Tibial artery (tissue), 4 donors: ENCODE measurements at regions not wholly inside any gene's neighbourhood (a gene's known extent, or its start where the extent isn't known, plus 50 kb on each side); places are given as distances from the start of the nearest gene placed in this dataset.

ENCODE experiments used
- DNase-seq, 2 donors: peaks; one replicate each; pipeline ENCODE4 v3.0.0-alpha.2; 2019
- H3K27ac ChIP-seq, 2 donors: fragments of 200-600 bp; sonication (generic) in 1 of 2; 1 replicate in 1 of 2; 2 replicates in 1 of 2; pipeline ENCODE4 v1.5.1; 2018 to 2019; ENCODE audit warnings: mild to moderate bottlenecking in 1 of 2
- H3K27me3 ChIP-seq, 2 donors: fragments of 200-600 bp; sonication (generic) in 1 of 2; one replicate each; pipeline versions ENCODE4 v1.5.1 to v1.6.0; 2016 to 2019
- H3K36me3 ChIP-seq, 3 donors: fragments of 200-600 bp; sonication (generic) in 2 of 3; one replicate each; pipeline ENCODE4 v1.5.1; 2016 to 2019; ENCODE audit warnings: mild to moderate bottlenecking in 2 of 3
- H3K4me1 ChIP-seq, 4 donors: fragments of 200-600 bp; sonication (generic) in 2 of 4; 1 replicate in 3 of 4; 2 replicates in 1 of 4; pipeline ENCODE4 v1.5.1; 2016 to 2019
- H3K4me3 ChIP-seq, 2 donors: fragments of 200-600 bp; sonication (generic) in 1 of 2; 1 replicate in 1 of 2; 2 replicates in 1 of 2; pipeline ENCODE4 v1.5.1; 2018 to 2019; ENCODE audit warnings: mild to moderate bottlenecking in 2 of 2
- H3K9me3 ChIP-seq, 3 donors: fragments of 200-600 bp; sonication (generic) in 1 of 3; one replicate each; pipeline ENCODE4 v1.5.1; 2016 to 2019
- CTCF ChIP-seq, 2 experiments: fragments of 200-600 bp in 1 of 2; fragments of 450-650 bp in 1 of 2; IDR thresholded peaks; one replicate each; pipeline ENCODE4 v1.5.1; 2017 to 2019; ENCODE audit warnings: antibody characterized with exemption in 2 of 2, mild to moderate bottlenecking in 1 of 2, moderate library complexity in 1 of 2
- intact Hi-C: fragments of 100-400 bp; cut with DNase I; formaldehyde crosslinking; loops from one replicate; pipeline ENCODE4 v1.15.0; 2023; ENCODE audit warnings: low total_unique reads

DNA sequence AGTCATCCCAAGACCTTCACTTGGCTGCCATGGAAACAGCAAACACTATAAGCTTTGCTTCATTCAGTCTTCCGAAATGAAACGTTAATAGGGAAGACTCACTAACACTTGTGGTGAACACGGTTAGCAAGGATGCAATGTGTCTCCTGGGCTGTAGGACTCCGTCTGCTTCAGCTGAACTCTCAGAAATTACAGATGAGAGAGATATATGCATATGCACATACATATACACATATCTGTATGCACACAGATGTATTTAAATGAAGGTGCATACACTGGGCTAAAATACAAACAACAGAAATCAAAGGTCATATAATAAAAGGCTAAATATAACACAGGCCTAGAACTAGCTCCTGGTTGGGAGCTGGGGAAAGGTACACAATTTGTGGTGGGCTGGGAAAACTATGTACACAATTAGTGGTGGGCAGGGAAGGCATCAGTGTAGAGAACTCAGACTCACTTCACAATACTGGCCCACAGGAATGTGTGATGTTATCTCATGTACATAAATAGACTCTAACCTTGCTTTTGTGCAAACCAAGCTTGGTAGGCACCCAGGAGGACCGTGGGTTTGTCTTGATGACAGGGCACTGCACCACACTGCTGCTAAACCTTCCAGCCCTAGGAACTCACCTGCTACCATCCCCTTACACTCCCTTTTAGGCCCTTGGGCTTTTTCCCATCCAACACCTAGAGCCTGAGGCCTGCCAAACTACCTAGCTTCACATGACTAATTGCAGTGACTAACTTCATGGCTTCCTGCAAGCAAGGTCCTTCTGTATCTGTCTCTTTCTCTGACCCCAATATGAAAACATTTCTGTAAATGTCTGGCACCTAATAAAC is 873.1 kb downstream of the NSUN3 start:
- H3K9me3 ChIP-seq = no peaks in the 10 kb centered on the region
- TF ChIP-seq CTCF (IDR thresholded peaks at IDR 0.05) = no peak
- H3K4me3 ChIP-seq = no peak overlapping the region
- intact Hi-C loops = no loop called here
- H3K36me3 ChIP-seq = no peaks in the 10 kb centered on the region
- no peaks in the 10 kb centered on the region for H3K4me1 ChIP-seq
- no peak for DNase-seq
- no peak overlapping the region for H3K27ac ChIP-seq
- H3K27me3 ChIP-seq = no peaks in the 10 kb centered on the region

DNA sequence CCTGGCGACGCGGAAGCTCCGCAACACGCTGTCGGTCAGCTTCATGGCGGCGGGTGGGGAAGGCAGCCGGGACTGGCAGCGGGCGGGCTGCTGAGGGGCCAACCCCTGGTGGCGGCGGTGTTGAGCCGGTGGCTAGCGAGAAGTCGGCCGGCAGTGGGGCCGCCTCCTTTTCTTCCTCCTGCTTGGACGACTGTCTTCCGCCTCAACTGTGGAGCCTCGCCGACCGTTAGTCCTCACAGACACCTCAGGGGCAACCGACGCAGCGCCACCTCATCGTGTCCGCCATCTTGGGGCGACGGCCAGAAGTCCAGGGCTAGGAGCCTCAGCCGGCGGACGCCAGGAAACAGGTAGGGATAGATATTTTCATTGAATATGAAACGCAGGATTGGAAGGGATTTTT is 875.1 kb downstream of the NSUN3 start:
- intact Hi-C loops = no loop called here
- no peaks in the 10 kb centered on the region for H3K36me3 ChIP-seq
- no peak overlapping the region for H3K4me3 ChIP-seq
- no peaks in the 10 kb centered on the region for H3K27me3 ChIP-seq
- DNase-seq = no peak
- H3K9me3 ChIP-seq = peaks cover 0 to 5% (median 0%) of the 10 kb centered on the region in 3 donors
- TF ChIP-seq CTCF (IDR thresholded peaks at IDR 0.05) = no peak
- H3K4me1 ChIP-seq = no peaks in the 10 kb centered on the region
- H3K27ac ChIP-seq = no peak overlapping the region

DNA sequence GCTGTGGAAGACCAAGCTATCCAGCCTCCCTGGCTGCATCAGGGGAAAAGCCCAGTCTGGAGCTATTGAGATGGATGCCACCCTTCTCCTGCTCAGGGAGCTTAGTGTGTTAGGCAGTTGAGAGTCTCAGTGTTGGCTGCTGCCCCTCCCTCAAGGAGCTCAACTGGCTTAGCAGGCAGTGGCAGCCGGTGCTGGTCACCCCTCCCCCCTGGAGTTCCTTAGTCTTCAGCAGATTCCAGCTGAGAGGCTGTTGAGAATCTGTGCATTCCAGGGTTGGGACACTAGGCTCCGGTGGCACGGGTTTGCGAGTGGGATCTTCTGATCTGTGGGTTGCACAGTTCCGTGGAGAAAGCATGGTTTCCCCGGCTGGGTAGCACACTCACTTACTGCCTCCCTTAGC is 883.8 kb downstream of the NSUN3 start:
- no peak overlapping the region for H3K4me3 ChIP-seq
- H3K4me1 ChIP-seq = no peaks in the 10 kb centered on the region
- no peaks in the 10 kb centered on the region for H3K36me3 ChIP-seq
- TF ChIP-seq CTCF (IDR thresholded peaks at IDR 0.05) = no peak
- intact Hi-C loops = no loop called here
- H3K9me3 ChIP-seq = peaks cover 0 to 5% (median 0%) of the 10 kb centered on the region in 3 donors
- no peaks in the 10 kb centered on the region for H3K27me3 ChIP-seq
- no peak overlapping the region for H3K27ac ChIP-seq
- no peak for DNase-seq

DNA sequence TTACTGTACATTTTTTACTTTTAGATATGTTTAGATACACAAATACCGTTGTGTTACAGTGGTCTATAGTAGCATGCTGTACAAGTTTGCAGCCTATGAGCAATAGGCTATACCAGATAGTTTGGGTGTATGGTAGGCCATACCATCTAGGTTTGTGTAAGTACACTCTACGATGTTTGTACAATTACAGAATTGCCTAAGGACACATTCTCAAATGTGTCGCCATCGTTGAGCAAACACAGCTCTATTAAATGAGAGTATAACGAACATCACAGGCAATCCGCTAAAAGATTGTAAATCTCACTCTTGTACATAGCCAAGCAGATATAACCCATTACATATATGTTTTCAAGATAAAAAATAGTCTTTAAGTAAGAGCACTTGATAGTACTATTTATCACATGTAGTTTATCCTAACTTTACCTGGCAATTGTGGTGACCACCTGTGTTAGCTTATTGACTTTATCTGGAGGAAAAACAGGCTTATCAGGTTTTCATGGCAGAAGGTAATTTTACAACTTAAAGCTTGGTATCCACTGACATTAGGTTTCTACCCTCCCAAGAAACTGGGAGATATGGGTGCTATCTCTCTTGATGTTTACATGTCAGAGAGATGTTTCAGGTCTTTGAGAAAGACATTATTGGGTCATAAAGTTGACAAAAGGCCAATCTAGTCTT is 898.7 kb downstream of the NSUN3 start:
- no peak for DNase-seq
- Histone ChIP-seq H3K4me1 (no peaks in the 10 kb centered on the region), H3K9me3 (no peaks in the 10 kb centered on the region), H3K27ac (no peak overlapping the region), H3K27me3 (no peaks in the 10 kb centered on the region), H3K4me3 (no peak overlapping the region), H3K36me3 (no peaks in the 10 kb centered on the region)
- no peak for TF ChIP-seq CTCF (IDR thresholded peaks at IDR 0.05)
- intact Hi-C loops = no loop called here

DNA sequence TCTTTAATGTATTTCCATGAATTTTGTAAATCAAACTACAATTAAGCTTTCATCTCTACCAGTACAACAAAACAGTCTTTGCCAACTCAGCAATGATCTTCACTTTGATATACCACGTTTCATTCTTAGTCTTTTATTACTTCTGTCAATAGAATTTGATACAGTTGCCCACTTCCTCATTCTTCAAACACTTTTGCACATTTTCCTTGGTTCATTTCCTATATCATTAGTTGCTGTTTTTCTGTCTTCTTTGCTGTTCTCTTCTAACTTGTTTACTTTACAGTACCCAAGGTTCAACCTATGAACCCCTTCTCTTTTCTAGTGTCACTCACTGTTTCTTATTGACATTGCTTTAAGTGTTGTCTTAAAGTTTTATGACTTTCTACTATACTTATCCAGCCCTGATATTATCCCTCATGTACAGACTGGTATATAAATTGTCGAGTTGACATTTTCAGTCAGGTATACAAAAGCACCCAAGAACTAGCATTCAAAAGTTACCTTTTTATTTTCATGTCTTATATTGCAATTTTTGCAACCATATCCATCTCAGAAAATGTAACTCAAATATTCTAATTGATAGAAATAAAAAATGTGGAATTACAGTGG is 903.1 kb downstream of the NSUN3 start:
- Histone ChIP-seq H3K36me3 (no peaks in the 10 kb centered on the region), H3K4me3 (no peak overlapping the region), H3K9me3 (no peaks in the 10 kb centered on the region), H3K27ac (no peak overlapping the region), H3K4me1 (no peaks in the 10 kb centered on the region), H3K27me3 (no peaks in the 10 kb centered on the region)
- no peak for TF ChIP-seq CTCF (IDR thresholded peaks at IDR 0.05)
- DNase-seq = no peak
- intact Hi-C loops = no loop called here
